Ectodermal cell (in vitro differentiated cells): ENCODE measurements at regions not wholly inside any gene's neighbourhood (a gene's known extent, or its start where the extent isn't known, plus 50 kb on each side); places are given as distances from the start of the nearest gene placed in this dataset.

Experiments used
- H3K27ac ChIP-seq: 2 replicates; pipeline ENCODE4 v1.7.0; 2013; ENCODE audit warnings: mild to moderate bottlenecking, low read depth, low read length; ENCODE audit not compliant: insufficient read depth, poor library complexity, severe bottlenecking
- H3K27me3 ChIP-seq: 2 replicates; pipeline ENCODE4 v1.7.0; 2013; ENCODE audit warnings: mild to moderate bottlenecking, low read length; ENCODE audit not compliant: insufficient read depth, control insufficient read depth, poor library complexity, severe bottlenecking
- H3K36me3 ChIP-seq: one replicate; pipeline ENCODE4 v1.7.0; 2013; ENCODE audit warnings: low read length; ENCODE audit not compliant: control insufficient read depth, insufficient read depth
- H3K4me1 ChIP-seq: one replicate; pipeline ENCODE4 v1.7.0; 2013; ENCODE audit warnings: low read length; ENCODE audit not compliant: control insufficient read depth, insufficient read depth
- H3K4me3 ChIP-seq: 2 replicates; pipeline ENCODE4 v1.7.0; 2013; ENCODE audit warnings: low read depth, low read length, control low read depth; ENCODE audit not compliant: insufficient read depth
- H3K9me3 ChIP-seq: 2 replicates; pipeline ENCODE4 v1.7.0; 2013; ENCODE audit warnings: mild to moderate bottlenecking, low read length, moderate library complexity; ENCODE audit not compliant: control insufficient read depth
- WGBS, 2 experiments: methylation state at CpG; one replicate each; pipeline ENCODE4 v1.1.7; 2013; ENCODE audit warnings: missing lambda C conversion rate in 2 of 2; 5-methylcytosine and 5-hydroxymethylcytosine counted together

GRCh38 chr1:109827466-109827865, 63.7 kb upstream of the EPS8L3 start:
- WGBS, 2 experiments, result 86 to 94% methylated on average over 4 of the region's 4 CpGs
- Histone ChIP-seq H3K4me3 (no peak overlapping the region), H3K9me3 (no peaks in the 10 kb centered on the region), H3K27ac (no peak overlapping the region), H3K27me3 (no peaks in the 10 kb centered on the region), H3K36me3 (no peaks in the 10 kb centered on the region), H3K4me1 (peaks cover 11% of the 10 kb centered on the region)

GRCh38 chr1:109826930-109827349, 63.2 kb upstream of the EPS8L3 start:
- H3K36me3 ChIP-seq, result no peaks in the 10 kb centered on the region
- WGBS, 2 experiments, result 95% methylated on average over 10 of the region's 10 CpGs
- no peaks in the 10 kb centered on the region for H3K9me3 ChIP-seq
- H3K4me3 ChIP-seq, result no peak overlapping the region
- no peaks in the 10 kb centered on the region for H3K27me3 ChIP-seq
- no peak overlapping the region for H3K27ac ChIP-seq
- H3K4me1 ChIP-seq, result peaks cover 11% of the 10 kb centered on the region

- Histone ChIP-seq H3K27me3 (no peaks in the 10 kb centered on the region), H3K27ac (no peak overlapping the region), H3K36me3 (no peaks in the 10 kb centered on the region), H3K9me3 (no peaks in the 10 kb centered on the region), H3K4me3 (no peak overlapping the region), H3K4me1 (peaks cover 11% of the 10 kb centered on the region)
Measured at GRCh38 chr1:109826446-109826845, 62.7 kb upstream of the EPS8L3 start.

- no peaks in the 10 kb centered on the region for H3K27me3 ChIP-seq
- no peak overlapping the region for H3K4me3 ChIP-seq
- H3K36me3 ChIP-seq, result no peaks in the 10 kb centered on the region
- no peak overlapping the region for H3K27ac ChIP-seq
- WGBS, 2 experiments, result 92 to 93% methylated on average over 12 of the region's 12 CpGs
- H3K9me3 ChIP-seq, result no peaks in the 10 kb centered on the region
- peaks cover 11% of the 10 kb centered on the region for H3K4me1 ChIP-seq
Measured at GRCh38 chr1:109824349-109825115, 60.8 kb upstream of the EPS8L3 start.

GRCh38 chr1:109823543-109824348, 60.0 kb upstream of the EPS8L3 start:
- Histone ChIP-seq H3K27me3 (no peaks in the 10 kb centered on the region), H3K4me3 (no peak overlapping the region), H3K9me3 (no peaks in the 10 kb centered on the region), H3K36me3 (no peaks in the 10 kb centered on the region), H3K4me1 (peaks cover 11% of the 10 kb centered on the region), H3K27ac (no peak overlapping the region)
- WGBS, 2 experiments, result 88 to 90% methylated on average over 16 of the region's 16 CpGs

- Histone ChIP-seq H3K27me3 (no peaks in the 10 kb centered on the region), H3K4me1 (peaks cover 11% of the 10 kb centered on the region), H3K9me3 (no peaks in the 10 kb centered on the region), H3K36me3 (no peaks in the 10 kb centered on the region), H3K4me3 (no peak overlapping the region), H3K27ac (no peak overlapping the region)
- 90 to 93% methylated on average over 6 of the region's 6 CpGs for WGBS, 2 experiments
Measured at GRCh38 chr1:109822749-109823542, 59.2 kb upstream of the EPS8L3 start.

- Histone ChIP-seq H3K27ac (no peak overlapping the region), H3K27me3 (no peaks in the 10 kb centered on the region), H3K4me1 (peaks cover 11% of the 10 kb centered on the region), H3K9me3 (no peaks in the 10 kb centered on the region), H3K36me3 (no peaks in the 10 kb centered on the region), H3K4me3 (no peak overlapping the region)
- 87 to 89% methylated on average over 14 of the region's 14 CpGs for WGBS, 2 experiments
Measured at GRCh38 chr1:109821831-109822745, 58.4 kb upstream of the EPS8L3 start.

GRCh38 chr1:109821221-109821669, 57.5 kb upstream of the EPS8L3 start:
- no peaks in the 10 kb centered on the region for H3K36me3 ChIP-seq
- no peaks in the 10 kb centered on the region for H3K27me3 ChIP-seq
- no peaks in the 10 kb centered on the region for H3K9me3 ChIP-seq
- H3K4me1 ChIP-seq, result peaks cover 11% of the 10 kb centered on the region
- H3K27ac ChIP-seq, result no peak overlapping the region
- no peak overlapping the region for H3K4me3 ChIP-seq
- WGBS, 2 experiments, result 83 to 86% methylated on average over 8 of the region's 8 CpGs

GRCh38 chr1:109819906-109820305, 56.2 kb upstream of the EPS8L3 start:
- no peak overlapping the region for H3K27ac ChIP-seq
- no peak overlapping the region for H3K4me3 ChIP-seq
- H3K9me3 ChIP-seq, result no peaks in the 10 kb centered on the region
- H3K4me1 ChIP-seq, result peaks cover 11% of the 10 kb centered on the region
- no peaks in the 10 kb centered on the region for H3K27me3 ChIP-seq
- H3K36me3 ChIP-seq, result no peaks in the 10 kb centered on the region
- 95 to 97% methylated on average over 3 of the region's 3 CpGs for WGBS, 2 experiments
